Endodermal cell (in vitro differentiated cells): ENCODE measurements at regions not wholly inside any gene's neighbourhood (a gene's known extent, or its start where the extent isn't known, plus 50 kb on each side); places are given as distances from the start of the nearest gene placed in this dataset.

Experiments used
- DNase-seq: peaks from one replicate; pipeline ENCODE4 v3.0.0-alpha.2; 2017
- H3K27ac ChIP-seq: 2 replicates; pipeline ENCODE4 v1.5.1; 2013; ENCODE audit warnings: mild to moderate bottlenecking, low read depth, low read length, moderate library complexity
- H3K27me3 ChIP-seq: 2 replicates; pipeline ENCODE4 v1.6.1; 2013; ENCODE audit warnings: mild to moderate bottlenecking, low read length, moderate library complexity; ENCODE audit not compliant: insufficient read depth, control insufficient read depth, poor library complexity, severe bottlenecking
- H3K36me3 ChIP-seq: 2 replicates; pipeline ENCODE4 v1.7.0; 2013; ENCODE audit warnings: mild to moderate bottlenecking, low read length, moderate library complexity; ENCODE audit not compliant: control insufficient read depth, insufficient read depth
- H3K4me1 ChIP-seq: one replicate; pipeline ENCODE4 v1.7.0; 2013; ENCODE audit warnings: low read length; ENCODE audit not compliant: control insufficient read depth, insufficient read depth
- H3K4me3 ChIP-seq: 2 replicates; pipeline ENCODE4 v1.5.1; 2013; ENCODE audit warnings: mild to moderate bottlenecking, low read length, moderate library complexity
- H3K9ac ChIP-seq: 2 replicates; pipeline ENCODE4 v1.6.1; 2013; ENCODE audit warnings: mild to moderate bottlenecking, low read length, moderate library complexity; ENCODE audit not compliant: poor library complexity, severe bottlenecking; ENCODE audit errors: extremely low read depth
- H3K9me3 ChIP-seq: 2 replicates; pipeline ENCODE4 v1.6.1; 2013; ENCODE audit warnings: mild to moderate bottlenecking, low read length, moderate library complexity; ENCODE audit not compliant: control insufficient read depth
- H3K27ac Mint-ChIP-seq: 2 replicates; pipeline ENCODE4 v1.8.0; 2020; ENCODE audit warnings: mixed read lengths
- H3K27me3 Mint-ChIP-seq: 2 replicates; pipeline ENCODE4 v1.8.0; 2021; ENCODE audit warnings: mild to moderate bottlenecking, mixed read lengths; ENCODE audit not compliant: insufficient read depth
- H3K36me3 Mint-ChIP-seq: 2 replicates; pipeline ENCODE4 v1.8.0; 2020; ENCODE audit warnings: low read depth, mixed read lengths
- H3K4me1 Mint-ChIP-seq: 2 replicates; pipeline ENCODE4 v1.8.0; 2020; ENCODE audit warnings: mixed read lengths
- H3K4me3 Mint-ChIP-seq: 2 replicates; pipeline ENCODE4 v1.8.0; 2020; ENCODE audit warnings: mild to moderate bottlenecking, moderate library complexity, mixed read lengths
- H3K9me3 Mint-ChIP-seq: 2 replicates; pipeline ENCODE4 v1.8.0; 2020; ENCODE audit warnings: mild to moderate bottlenecking, mixed read lengths
- WGBS, 2 experiments: methylation state at CpG; one replicate each; pipeline versions ENCODE4 v1.1.5 to v1.1.7; 2013; ENCODE audit warnings: missing lambda C conversion rate in 2 of 2, mixed read lengths in 1 of 2; ENCODE audit not compliant: insufficient coverage in 1 of 2, insufficient read length in 1 of 2; 5-methylcytosine and 5-hydroxymethylcytosine counted together
- TF ChIP-seq, protein P1 (sequence below): fragments of 200-600 bp; sonication (generic); conservative IDR thresholded peaks from 2 replicates; pipeline ENCODE4 v1.5.0; 2021; ENCODE audit warnings: antibody characterized with exemption, mild to moderate bottlenecking

DNA sequence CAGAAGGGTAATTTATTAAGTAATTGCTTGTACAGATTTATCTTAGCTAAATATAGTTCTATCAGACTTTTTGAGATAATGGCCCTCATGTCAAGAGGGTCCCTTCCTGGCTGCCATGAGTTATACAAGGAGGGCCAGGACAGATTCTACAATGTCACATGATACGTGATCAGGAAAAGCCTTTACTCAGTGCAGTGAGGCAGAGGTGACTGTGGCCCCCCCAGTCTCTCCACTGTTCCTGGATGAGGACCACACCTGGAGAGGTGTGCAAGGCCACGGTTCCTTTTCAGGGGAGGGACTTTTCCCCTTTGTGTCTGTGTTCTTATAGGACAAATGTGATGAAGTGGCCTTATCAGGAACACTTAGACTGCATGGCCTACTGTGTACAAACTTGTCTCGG lies 54.3 kb upstream of the LRCH1 start:
- Histone ChIP-seq H3K4me3 (no peak overlapping the region), H3K36me3 (no peaks in the 10 kb centered on the region), H3K9ac (no peak overlapping the region), H3K27me3 (peaks cover 13% of the 10 kb centered on the region), H3K27ac (no peak overlapping the region), H3K9me3 (no peaks in the 10 kb centered on the region), H3K4me1 (no peaks in the 10 kb centered on the region)
- peaks cover 14% of the 10 kb centered on the region for H3K4me1 Mint-ChIP-seq
- H3K9me3 Mint-ChIP-seq = no peaks in the 10 kb centered on the region
- no peak overlapping the region for H3K4me3 Mint-ChIP-seq
- peaks cover 38% of the 10 kb centered on the region for H3K27me3 Mint-ChIP-seq
- H3K36me3 Mint-ChIP-seq = no peaks in the 10 kb centered on the region
- DNase-seq = no peak
- TF ChIP-seq, protein P1, sequence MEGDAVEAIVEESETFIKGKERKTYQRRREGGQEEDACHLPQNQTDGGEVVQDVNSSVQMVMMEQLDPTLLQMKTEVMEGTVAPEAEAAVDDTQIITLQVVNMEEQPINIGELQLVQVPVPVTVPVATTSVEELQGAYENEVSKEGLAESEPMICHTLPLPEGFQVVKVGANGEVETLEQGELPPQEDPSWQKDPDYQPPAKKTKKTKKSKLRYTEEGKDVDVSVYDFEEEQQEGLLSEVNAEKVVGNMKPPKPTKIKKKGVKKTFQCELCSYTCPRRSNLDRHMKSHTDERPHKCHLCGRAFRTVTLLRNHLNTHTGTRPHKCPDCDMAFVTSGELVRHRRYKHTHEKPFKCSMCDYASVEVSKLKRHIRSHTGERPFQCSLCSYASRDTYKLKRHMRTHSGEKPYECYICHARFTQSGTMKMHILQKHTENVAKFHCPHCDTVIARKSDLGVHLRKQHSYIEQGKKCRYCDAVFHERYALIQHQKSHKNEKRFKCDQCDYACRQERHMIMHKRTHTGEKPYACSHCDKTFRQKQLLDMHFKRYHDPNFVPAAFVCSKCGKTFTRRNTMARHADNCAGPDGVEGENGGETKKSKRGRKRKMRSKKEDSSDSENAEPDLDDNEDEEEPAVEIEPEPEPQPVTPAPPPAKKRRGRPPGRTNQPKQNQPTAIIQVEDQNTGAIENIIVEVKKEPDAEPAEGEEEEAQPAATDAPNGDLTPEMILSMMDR = no peak
- WGBS, 2 experiments = 90 to 91% methylated on average over 2 to 3 of the region's 3 CpGs
- H3K27ac Mint-ChIP-seq = no peak overlapping the region

DNA sequence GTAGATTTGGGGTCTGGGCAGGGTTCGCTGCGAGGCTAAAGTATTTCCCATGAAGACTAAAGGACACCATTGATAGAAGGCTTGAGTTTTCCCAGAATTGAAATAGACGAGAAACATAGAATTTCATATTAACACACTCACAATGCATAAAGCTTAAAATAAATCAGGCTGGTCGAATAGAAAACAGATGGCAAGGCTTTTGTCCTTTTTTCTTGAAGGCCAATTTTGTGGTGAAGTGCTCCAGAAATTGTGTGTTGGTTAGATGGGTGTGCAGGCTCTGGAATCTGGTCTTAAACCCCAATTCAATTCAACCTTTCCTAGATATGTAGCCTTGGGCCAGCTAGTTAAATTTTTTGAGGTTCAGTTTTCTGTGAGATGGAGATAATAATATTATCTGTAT lies 56.9 kb upstream of the LRCH1 start:
- 86 to 92% methylated on average over 1 to 4 of the region's 4 CpGs for WGBS, 2 experiments

GRCh38 chr13:46495651-46496050 lies 57.3 kb upstream of the LRCH1 start:
- H3K27ac Mint-ChIP-seq = no peak overlapping the region
- no peaks in the 10 kb centered on the region for H3K9me3 ChIP-seq
- no peaks in the 10 kb centered on the region for H3K9me3 Mint-ChIP-seq
- peaks cover 55% of the 10 kb centered on the region for H3K27me3 Mint-ChIP-seq
- no peaks in the 10 kb centered on the region for H3K36me3 Mint-ChIP-seq
- H3K27ac ChIP-seq = no peak overlapping the region
- H3K4me1 Mint-ChIP-seq = peaks cover 24% of the 10 kb centered on the region
- peaks cover 36% of the 10 kb centered on the region for H3K27me3 ChIP-seq
- no peak overlapping the region for H3K4me3 Mint-ChIP-seq
- peaks cover 2% of the 10 kb centered on the region for H3K4me1 ChIP-seq
- TF ChIP-seq, protein P1 = no peak
- H3K4me3 ChIP-seq = no peak overlapping the region
- no peak for DNase-seq
- 95 to 100% methylated on average over 3 to 4 of the region's 4 CpGs for WGBS, 2 experiments
- H3K9ac ChIP-seq = no peak overlapping the region
- no peaks in the 10 kb centered on the region for H3K36me3 ChIP-seq

More for the DNA sequence above, 56.9 kb upstream of the LRCH1 start:
- H3K4me1 Mint-ChIP-seq = peaks cover 20% of the 10 kb centered on the region
- no peak overlapping the region for H3K9ac ChIP-seq
- no peaks in the 10 kb centered on the region for H3K36me3 Mint-ChIP-seq
- H3K4me1 ChIP-seq = no peaks in the 10 kb centered on the region
- H3K9me3 Mint-ChIP-seq = no peaks in the 10 kb centered on the region
- TF ChIP-seq, protein P1 = no peak
- no peak for DNase-seq
- peaks cover 51% of the 10 kb centered on the region for H3K27me3 Mint-ChIP-seq
- no peaks in the 10 kb centered on the region for H3K9me3 ChIP-seq
- no peak overlapping the region for H3K4me3 ChIP-seq
- no peak overlapping the region for H3K27ac ChIP-seq
- no peak overlapping the region for H3K27ac Mint-ChIP-seq
- peaks cover 32% of the 10 kb centered on the region for H3K27me3 ChIP-seq
- H3K4me3 Mint-ChIP-seq = no peak overlapping the region
- H3K36me3 ChIP-seq = no peaks in the 10 kb centered on the region
